Motor neuron (in vitro differentiated cells): ENCODE measurements at regions not wholly inside any gene's neighbourhood (a gene's known extent, or its start where the extent isn't known, plus 50 kb on each side); places are given as distances from the start of the nearest gene placed in this dataset.

Source experiments
- ATAC-seq, 8 experiments: fragments of 200-7000 bp; cut with Tn5 transposase; replicated peaks in 6 of 8; 2 replicates each; pipeline ENCODE4 v1.8.0; 2021; ENCODE audit warnings: mild to moderate bottlenecking in 8 of 8, moderate library complexity in 8 of 8
- H3K27ac ChIP-seq, 2 donors: fragments of 250-450 bp; sonication (Bioruptor Pico); 2 replicates each; pipeline ENCODE4 v1.9.0; 2021; ENCODE audit warnings: antibody characterized with exemption in 2 of 2, mild to moderate bottlenecking in 2 of 2, moderate library complexity in 1 of 2
- H3K4me1 ChIP-seq, 2 donors: fragments of 250-450 bp; sonication (Bioruptor Pico); replicated peaks in 1 of 2; 2 replicates each; pipeline ENCODE4 v1.6.1; 2021; ENCODE audit warnings: antibody characterized with exemption in 2 of 2, mild to moderate bottlenecking in 2 of 2, moderate library complexity in 1 of 2
- H3K4me3 ChIP-seq, 5 donors: fragments of 250-450 bp; sonication (Bioruptor Pico); 2 replicates each; pipeline ENCODE4 v1.9.0; 2021; ENCODE audit warnings: antibody characterized with exemption in 5 of 5, mild to moderate bottlenecking in 5 of 5, moderate library complexity in 4 of 5
- WGBS, 10 experiments: fragments of 450-650 bp; shearing (Covaris generic); methylation state at CpG; one replicate each; pipeline ENCODE4 v1.0.0; 2022; 5-methylcytosine and 5-hydroxymethylcytosine counted together
- in situ Hi-C, 9 experiments: fragments of 400-800 bp; cut with MboI; loops; one replicate each; pipeline ENCODE4 v1.15.0; 2021; ENCODE audit warnings: low sequenced_read_pairs in 9 of 9, low pct_unique_long_range_greater_than_20kb in 2 of 9; ENCODE audit not compliant: unreplicated experiment in 9 of 9

DNA sequence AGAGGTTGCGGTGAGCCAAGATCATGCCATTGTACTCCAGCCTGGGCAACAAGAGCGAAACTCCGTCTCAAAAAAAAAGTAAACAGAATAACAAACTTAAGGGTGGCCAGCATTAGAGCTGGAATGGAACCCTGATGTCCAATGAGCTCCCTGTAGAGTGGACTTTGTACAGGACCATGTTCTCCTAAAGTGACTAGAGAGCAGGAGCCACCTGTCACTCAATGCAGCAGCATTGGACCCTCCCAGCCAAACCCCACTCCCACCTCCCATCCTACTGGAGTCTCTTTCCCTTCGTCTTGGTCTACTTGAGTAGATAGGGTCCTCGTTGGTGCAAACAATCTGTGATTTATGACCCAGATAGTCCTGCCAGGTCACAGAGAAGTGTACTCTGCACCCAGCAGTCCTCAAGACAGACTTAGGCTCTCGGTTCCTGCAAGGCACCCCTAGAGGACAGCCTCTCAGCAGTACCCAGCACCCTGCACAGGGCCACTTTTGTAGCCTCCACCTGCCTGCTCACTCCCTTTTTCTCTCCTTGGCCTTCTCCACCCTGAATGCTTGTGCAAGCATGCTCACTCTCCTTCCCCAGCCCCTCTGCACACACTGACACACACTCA is 69.2 kb upstream of the ZNF281 start:
- H3K4me3 ChIP-seq, result no peak overlapping the region
- WGBS, 10 experiments, result 17 to 95% (median 92%) methylated on average over 1 to 6 of the region's 6 CpGs; no CpG with 5 or more reads in 7 of the 10 experiments
- in situ Hi-C loops, result loop anchor here in 6 of 9 experiments (25.0 kb wide), 3 partner anchors 192 to 792 kb away; no protein-coding TSS in a partner anchor
- H3K4me1 ChIP-seq, result peaks cover 0 to 14% of the 10 kb centered on the region in 2 donors
- ATAC-seq, result no peak
- no peak overlapping the region for H3K27ac ChIP-seq

GRCh38 chr1:200478239-200478623 is 68.4 kb upstream of the ZNF281 start:
- 95 to 100% (median 100%) methylated on average over 2 to 4 of the region's 4 CpGs; no CpG with 5 or more reads in 4 of the 10 experiments for WGBS, 10 experiments
- Histone ChIP-seq H3K4me1 (peaks cover 2 to 16% of the 10 kb centered on the region in 2 donors), H3K4me3 (no peak overlapping the region), H3K27ac (no peak overlapping the region)
- in situ Hi-C loops, result loop anchor here in 6 of 9 experiments (25.0 kb wide), 3 partner anchors 191 to 791 kb away; no protein-coding TSS in a partner anchor
- ATAC-seq, result no peak

DNA sequence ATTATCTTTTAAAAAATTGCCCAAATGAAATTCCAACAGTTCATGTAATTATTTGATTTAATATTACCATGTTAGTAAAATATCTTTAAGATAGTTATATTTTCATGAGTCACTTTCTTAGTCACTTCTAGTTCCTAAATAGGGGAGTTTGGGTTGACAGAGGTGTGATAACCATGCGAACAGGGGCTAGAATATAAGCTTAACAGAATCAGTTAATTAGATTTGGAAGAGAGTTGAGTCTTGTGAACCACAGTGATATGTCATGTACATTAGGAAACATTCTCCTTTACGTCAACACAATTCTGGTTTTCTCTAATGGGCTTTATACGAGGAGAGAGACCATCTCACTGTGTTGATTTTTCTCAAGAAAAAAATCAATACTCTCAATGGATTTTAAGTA is 64.8 kb upstream of the ZNF281 start:
- in situ Hi-C loops, result loop anchor here in 6 of 9 experiments (25.0 kb wide), 3 partner anchors 187 to 787 kb away; no protein-coding TSS in a partner anchor
- Histone ChIP-seq H3K4me1 (peaks cover 2 to 16% of the 10 kb centered on the region in 2 donors), H3K4me3 (no peak overlapping the region), H3K27ac (no peak overlapping the region)
- peak in 2 of 8 experiments; percentile 34 to 56 for ATAC-seq
- WGBS, 10 experiments, result 6 to 97% (median 60%) methylated on average over 1 to 3 of the region's 3 CpGs; no CpG with 5 or more reads in 3 of the 10 experiments

DNA sequence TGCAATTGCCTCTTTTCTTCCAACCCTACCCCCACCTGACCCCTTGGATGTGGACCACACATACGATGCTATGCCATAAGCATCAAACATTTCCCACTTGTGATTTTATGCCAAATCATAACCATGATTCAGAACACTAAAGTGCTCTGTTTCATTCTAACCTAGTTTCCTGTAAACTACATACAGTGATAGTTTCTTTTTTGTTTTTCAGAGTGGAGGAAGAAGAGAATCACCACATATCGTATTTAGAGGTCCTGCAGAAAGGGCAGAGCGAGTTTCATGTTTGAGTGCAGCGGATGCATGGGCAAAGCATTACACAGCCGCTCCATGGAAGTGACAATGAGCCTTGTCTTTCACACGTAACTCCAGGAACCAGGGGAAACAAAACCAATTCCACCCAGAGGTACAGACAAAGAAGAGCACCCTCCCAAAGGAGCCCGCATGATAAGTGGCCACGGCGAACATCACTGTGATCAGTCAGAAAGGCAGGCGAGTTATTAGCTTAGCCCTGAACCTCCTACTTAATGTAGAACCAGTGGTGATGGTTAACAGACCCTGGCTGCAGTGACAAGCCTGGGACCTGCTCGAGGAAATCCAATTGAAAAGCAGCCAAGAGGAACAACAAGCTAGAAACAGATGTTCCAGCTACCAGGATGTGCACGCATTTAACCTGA is 64.0 kb upstream of the ZNF281 start:
- WGBS, 10 experiments, result 18 to 97% (median 47%) methylated on average over 1 to 12 of the region's 12 CpGs
- Histone ChIP-seq H3K27ac (no peak overlapping the region), H3K4me1 (peaks cover 2 to 18% of the 10 kb centered on the region in 2 donors), H3K4me3 (no peak overlapping the region)
- in situ Hi-C loops, result no loop called here
- ATAC-seq, result peak in 4 of 8 experiments; percentile 19 to 61 (median 28)

DNA sequence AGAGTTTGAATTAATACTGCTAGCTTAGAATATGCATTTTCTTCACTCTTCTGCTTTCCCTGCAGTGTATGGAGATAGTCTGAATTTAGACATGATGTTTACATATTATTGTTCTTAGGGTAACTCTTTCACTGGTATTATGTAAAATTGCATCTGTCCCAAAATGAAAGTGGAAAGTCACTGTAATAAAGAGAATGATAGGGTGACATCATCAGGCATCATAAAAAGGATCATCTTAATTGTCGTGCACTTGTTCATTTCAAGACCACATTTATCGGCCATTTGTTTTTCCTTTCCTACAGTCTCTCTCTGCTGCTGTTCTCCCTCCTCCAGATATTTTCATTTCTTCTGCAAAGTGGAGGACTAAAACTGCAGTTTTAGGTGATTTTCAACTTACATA is 61.9 kb upstream of the ZNF281 start:
- in situ Hi-C loops, result no loop called here
- Histone ChIP-seq H3K4me1 (peaks cover 8 to 28% of the 10 kb centered on the region in 2 donors), H3K4me3 (no peak overlapping the region), H3K27ac (no peak overlapping the region)
- ATAC-seq, result no peak
- WGBS, 10 experiments, result 71 to 100% (median 94%) methylated on average over 2 of the region's 2 CpGs; no CpG with 5 or more reads in 1 of the 10 experiments

- WGBS, 10 experiments, result 36 to 85% (median 54%) methylated on average over 1 to 4 of the region's 4 CpGs
- ATAC-seq, result peak in 3 of 8 experiments; percentile 52 to 74 (median 57)
- Histone ChIP-seq H3K4me3 (no peak overlapping the region), H3K4me1 (peaks cover 6 to 12% of the 10 kb centered on the region in 2 donors), H3K27ac (no peak overlapping the region)
- in situ Hi-C loops, result no loop called here
These were observed 58.6 kb upstream of the ZNF281 start for GRCh38 chr1:200468264-200469001.

DNA sequence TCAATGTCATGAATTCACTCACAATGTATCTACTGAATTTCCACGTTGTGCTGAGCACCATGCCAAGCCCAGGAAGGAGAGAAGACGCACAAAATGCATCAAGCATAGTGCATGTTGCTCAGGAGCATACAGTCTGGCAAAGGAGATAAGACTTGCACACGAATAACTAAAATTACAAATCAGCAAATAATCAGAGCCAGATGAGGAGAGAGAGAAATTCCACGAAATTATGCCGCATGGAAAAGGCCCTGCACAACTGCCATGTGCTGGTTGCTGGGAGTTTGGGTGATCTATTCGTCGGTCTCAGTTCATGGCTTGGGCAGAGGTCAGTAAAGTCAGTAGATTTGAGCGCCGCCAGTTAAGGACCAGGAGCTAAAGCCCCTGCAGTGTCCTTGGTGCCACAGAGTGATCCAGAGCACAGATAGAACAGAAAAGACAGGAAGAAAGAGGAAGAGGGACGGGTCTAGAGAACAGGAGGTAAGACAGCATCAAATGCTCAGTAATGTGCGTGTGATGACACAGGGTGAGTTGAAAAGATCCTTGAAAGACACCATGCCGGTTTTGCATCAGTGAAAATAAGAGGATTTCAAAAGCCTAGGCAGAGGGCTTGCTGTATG is 55.1 kb upstream of the ZNF281 start:
- WGBS, 10 experiments, result 0 to 100% (median 76%) methylated on average over 1 to 11 of the region's 12 CpGs
- ATAC-seq, result no peak
- peaks cover 6 to 12% of the 10 kb centered on the region in 2 donors for H3K4me1 ChIP-seq
- in situ Hi-C loops, result no loop called here
- no peak overlapping the region for H3K4me3 ChIP-seq
- H3K27ac ChIP-seq, result no peak overlapping the region
